K562 (cell line): ENCODE measurements at regions not wholly inside any gene's neighbourhood (a gene's known extent, or its start where the extent isn't known, plus 50 kb on each side); places are given as distances from the start of the nearest gene placed in this dataset.

ENCODE experiments used
- ATAC-seq: fragments of 200-7000 bp; cut with Tn5 transposase; 3 replicates; pipeline ENCODE4 v1.9.1; 2020; ENCODE audit warnings: moderate library complexity
- BruUV-seq: library from RNA; stranded (reverse); fragments of 400-500 nt; replicated peaks from 2 replicates; lab custom pipeline; 2021; lab: Mats Ljungman, UMichigan
- CTCF ChIA-PET: fragments of 300-600 bp; formaldehyde crosslinking; extraction: SDS; loops from one replicate; lab custom pipeline; 2021; ENCODE audit warnings: low intra/inter-chr PET ratio; lab: Yijun Ruan, JAX
- POLR2A ChIA-PET: fragments of 300-600, 350-650 bp; sonication (Branson Sonifier 250); formaldehyde crosslinking; extraction: SDS; loops from one replicate; lab custom pipeline; 2021; ENCODE audit warnings: antibody characterized with exemption, inconsistent platforms; lab: Yijun Ruan, JAX
- DNase-seq, 4 experiments: peaks; one replicate each; pipeline versions ENCODE4 v3.0.0 to v3.0.0-alpha.2; 2011 to 2018; ENCODE audit warnings: low spot score in 3 of 4, mixed read lengths in 3 of 4; ENCODE audit errors: extremely low read depth in 1 of 4
- FAIRE-seq: peaks from 2 replicates; lab custom pipeline; 2011; peaks lifted over from hg19 to GRCh38; lab: Jason Lieb, UNC
- H2AFZ ChIP-seq: 2 replicates; pipeline ENCODE4 v1.6.0; 2011; ENCODE audit warnings: low read depth, low read length, control low read depth, inconsistent platforms
- H3K27ac ChIP-seq: fragments of 200-600 bp; 3 replicates; pipeline ENCODE4 v1.8.0; 2011; ENCODE audit warnings: low read depth, mild to moderate bottlenecking, control low read depth, inconsistent platforms, low read length, moderate library complexity, mixed read lengths; ENCODE audit errors: extremely low read depth
- H3K27me3 ChIP-seq, 2 experiments: fragments of 300-600 bp in 1 of 2; 2 replicates in 1 of 2; 3 replicates in 1 of 2; pipeline versions ENCODE4 v1.6.0 to v1.8.0; 2011; ENCODE audit warnings: inconsistent platforms in 2 of 2, low read length in 2 of 2, mild to moderate bottlenecking in 1 of 2, mixed read lengths in 1 of 2, moderate library complexity in 1 of 2; ENCODE audit not compliant: control insufficient read depth in 2 of 2, insufficient read depth in 2 of 2
- H3K36me3 ChIP-seq: fragments of 300-600 bp; 3 replicates; pipeline ENCODE4 v1.8.0; 2011; ENCODE audit warnings: mild to moderate bottlenecking, low read length, inconsistent platforms; ENCODE audit not compliant: control insufficient read depth, insufficient read depth
- H3K4me1 ChIP-seq, 2 experiments: fragments of 200-600 bp in 1 of 2; replicated peaks in 1 of 2; 2 replicates in 1 of 2; 3 replicates in 1 of 2; pipeline versions ENCODE4 v1.5.1 to v1.8.0; 2011; ENCODE audit warnings: inconsistent platforms in 2 of 2, low read length in 2 of 2, mild to moderate bottlenecking in 1 of 2, mixed read lengths in 1 of 2, moderate library complexity in 1 of 2; ENCODE audit not compliant: control insufficient read depth in 2 of 2, insufficient read depth in 2 of 2
- H3K4me2 ChIP-seq: 2 replicates; pipeline ENCODE4 v1.6.1; 2011; ENCODE audit warnings: low read length, control low read depth, inconsistent platforms, mixed read lengths; ENCODE audit not compliant: insufficient read depth
- H3K4me3 ChIP-seq: fragments of 200-600 bp; sonication (generic), shearing (Covaris generic); 2 replicates; pipeline ENCODE4 v1.5.1; 2016; ENCODE audit warnings: control low read depth, inconsistent platforms
- H3K79me2 ChIP-seq: fragments of 200-600 bp; 3 replicates; pipeline ENCODE4 v1.8.0; 2011; ENCODE audit warnings: low read length, inconsistent platforms; ENCODE audit not compliant: control insufficient read depth, insufficient read depth
- H3K9ac ChIP-seq, 2 experiments: 2 replicates each; pipeline versions ENCODE4 v1.6.0 to v1.6.1; 2011; ENCODE audit warnings: low read depth in 2 of 2, low read length in 2 of 2, control low read depth in 1 of 2, inconsistent platforms in 1 of 2, mild to moderate bottlenecking in 1 of 2, mixed read lengths in 1 of 2; ENCODE audit not compliant: insufficient read depth in 1 of 2
- H3K9me1 ChIP-seq: one replicate; pipeline ENCODE4 v1.6.0; 2011; ENCODE audit warnings: inconsistent platforms, mild to moderate bottlenecking, low read length, moderate library complexity; ENCODE audit not compliant: control insufficient read depth, insufficient read depth
- H3K9me3 ChIP-seq: replicated peaks from 2 replicates; pipeline ENCODE4 v1.5.1; 2011; ENCODE audit warnings: low read depth, low read length, inconsistent platforms; ENCODE audit not compliant: control insufficient read depth, insufficient read depth
- H4K20me1 ChIP-seq: replicated peaks from 2 replicates; pipeline ENCODE4 v1.6.1; 2011; ENCODE audit warnings: low read length, inconsistent platforms, mixed read lengths; ENCODE audit not compliant: control insufficient read depth, insufficient read depth
- GTF2A2 ChIP-seq: IDR thresholded peaks from 2 replicates; pipeline ENCODE4 v1.6.1; 2016; ENCODE audit warnings: mild to moderate bottlenecking, missing genetic modification characterization, missing compliant biosample characterization
- TAF15 ChIP-seq: fragments of 200-400 bp; formaldehyde crosslinking; IDR thresholded peaks from 2 replicates; pipeline ENCODE4 v1.6.1; 2017; ENCODE audit warnings: mild to moderate bottlenecking, low read depth, low read length, moderate library complexity
- YBX1 ChIP-seq: fragments of 450-650 bp; IDR thresholded peaks from 2 replicates; pipeline ENCODE4 v1.7.1; 2016; ENCODE audit warnings: mild to moderate bottlenecking
- ZNF134 ChIP-seq: fragments of 250-450 bp; sonication (Bioruptor Pico); conservative IDR thresholded peaks from 2 replicates; pipeline ENCODE4 v1.4.0; 2020
- WGBS: fragments of 100-300 bp; shearing (Covaris generic); methylation state at CpG from one replicate; pipeline ENCODE4 v1.1.6; 2016; ENCODE audit warnings: low coverage, mixed read lengths; ENCODE audit not compliant: insufficient coverage; ENCODE audit errors: missing lambda C conversion rate; 5-methylcytosine and 5-hydroxymethylcytosine counted together
- in situ Hi-C: fragments of 300-500 bp; cut with MboI; formaldehyde crosslinking; loops from 4 replicates; pipeline ENCODE4 v1.15.0; 2018; ENCODE audit warnings: inconsistent platforms, mixed read lengths
- intact Hi-C: fragments of 100-400 bp; cut with micrococcal nuclease; formaldehyde crosslinking; loops from 2 replicates; pipeline ENCODE4 v1.14.2; 2022
- TF ChIP-seq, protein P1 (sequence below): sonication (generic); formaldehyde crosslinking; IDR thresholded peaks from 2 replicates; pipeline ENCODE4 v1.8.1; 2023; ENCODE audit warnings: mild to moderate bottlenecking, missing genetic modification reagents, moderate library complexity

- no peak for FAIRE-seq
- Histone ChIP-seq H3K27ac (no peak overlapping the region), H3K79me2 (no peaks in the 10 kb centered on the region)
- TF ChIP-seq, protein P1, sequence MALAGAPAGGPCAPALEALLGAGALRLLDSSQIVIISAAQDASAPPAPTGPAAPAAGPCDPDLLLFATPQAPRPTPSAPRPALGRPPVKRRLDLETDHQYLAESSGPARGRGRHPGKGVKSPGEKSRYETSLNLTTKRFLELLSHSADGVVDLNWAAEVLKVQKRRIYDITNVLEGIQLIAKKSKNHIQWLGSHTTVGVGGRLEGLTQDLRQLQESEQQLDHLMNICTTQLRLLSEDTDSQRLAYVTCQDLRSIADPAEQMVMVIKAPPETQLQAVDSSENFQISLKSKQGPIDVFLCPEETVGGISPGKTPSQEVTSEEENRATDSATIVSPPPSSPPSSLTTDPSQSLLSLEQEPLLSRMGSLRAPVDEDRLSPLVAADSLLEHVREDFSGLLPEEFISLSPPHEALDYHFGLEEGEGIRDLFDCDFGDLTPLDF (CRISPR knock-in tag), result no peak
- TF ChIP-seq YBX1, result no peak
- TF ChIP-seq, all 486 proteins: peak for 0
- Histone ChIP-seq H3K4me1 (peaks cover 0 to 11% of the 10 kb centered on the region in 2 experiments; a peak in 1 of 5 replicates), H3K9me1 (peaks cover 2% of the 10 kb centered on the region), H3K4me3 (no peak overlapping the region), H3K27me3 (peaks cover 0 to 13% of the 10 kb centered on the region in 2 experiments; a peak in 1 of 5 replicates), H3K36me3 (no peaks in the 10 kb centered on the region), H3K9ac (no peak overlapping the region), H4K20me1 (no peaks in the 10 kb centered on the region), H3K4me2 (no peak overlapping the region), H3K9me3 (no peaks in the 10 kb centered on the region), H2AFZ (no peak overlapping the region)
- POLR2A ChIA-PET, result no interaction called here
- intact Hi-C loops (no loop called here), in situ Hi-C loops (no loop called here)
- 18% methylated on average over 5 of the region's 5 CpGs for WGBS
- no peak for DNase-seq
- no peak for ATAC-seq
- BruUV-seq, result no TSS peak
- CTCF ChIA-PET, result no interaction called here
These were observed 102.8 kb upstream of the F3 start for GRCh38 chr1:94644352-94644751.

GRCh38 chr1:94643819-94644218, 102.3 kb upstream of the F3 start:
- ATAC-seq (no peak), DNase-seq (no peak), FAIRE-seq (no peak)
- no peak overlapping the region for H3K9ac ChIP-seq
- no peak for TF ChIP-seq TAF15
- no peak for TF ChIP-seq GTF2A2 (tag)
- TF ChIP-seq ZNF134 (CRISPR knock-in tag), result no peak
- no peak overlapping the region for H2AFZ ChIP-seq
- peaks cover 0 to 13% of the 10 kb centered on the region in 2 experiments; a peak in 1 of 5 replicates for H3K27me3 ChIP-seq
- H3K9me1 ChIP-seq, result peaks cover 2% of the 10 kb centered on the region
- no peaks in the 10 kb centered on the region for H3K36me3 ChIP-seq
- no peaks in the 10 kb centered on the region for H3K9me3 ChIP-seq
- no peak overlapping the region for H3K4me3 ChIP-seq
- intact Hi-C loops (no loop called here), in situ Hi-C loops (no loop called here)
- BruUV-seq, result no TSS peak
- ChIA-PET POLR2A (no interaction called here), CTCF (no interaction called here)
- no peaks in the 10 kb centered on the region for H4K20me1 ChIP-seq
- 4% methylated on average over 7 of the region's 7 CpGs for WGBS
- no peaks in the 10 kb centered on the region for H3K79me2 ChIP-seq
- H3K4me1 ChIP-seq, result peaks cover 0 to 11% of the 10 kb centered on the region in 2 experiments; a peak in 1 of 5 replicates
- H3K4me2 ChIP-seq, result no peak overlapping the region
- no peak overlapping the region for H3K27ac ChIP-seq
